IPS-20b (cell line): ENCODE measurements at regions not wholly inside any gene's neighbourhood (a gene's known extent, or its start where the extent isn't known, plus 50 kb on each side); places are given as distances from the start of the nearest gene placed in this dataset.
"Not testable (repeated sequence)": the region's sequence is repeated elsewhere in the genome, so short reads cannot be mapped to it uniquely, and the experiment has no call there.

Source experiments
- H3K27ac ChIP-seq: one replicate; pipeline ENCODE4 v1.5.1; 2013; ENCODE audit warnings: low read length
- H3K27me3 ChIP-seq: 2 replicates; pipeline ENCODE4 v1.6.1; 2013; ENCODE audit warnings: mild to moderate bottlenecking, low read length, inconsistent platforms; ENCODE audit not compliant: insufficient read depth
- H3K36me3 ChIP-seq: 2 replicates; pipeline ENCODE4 v1.6.1; 2013; ENCODE audit warnings: low read depth, mild to moderate bottlenecking, inconsistent platforms, low read length, moderate library complexity; ENCODE audit not compliant: insufficient read depth
- H3K4me1 ChIP-seq: 2 replicates; pipeline ENCODE4 v1.6.1; 2013; ENCODE audit warnings: mild to moderate bottlenecking, control low read depth, inconsistent platforms, low read length, moderate library complexity; ENCODE audit not compliant: insufficient read depth
- H3K4me3 ChIP-seq: 2 replicates; pipeline ENCODE4 v1.5.1; 2013; ENCODE audit warnings: mild to moderate bottlenecking, low read length, inconsistent platforms
- H3K9ac ChIP-seq: 2 replicates; pipeline ENCODE4 v1.6.1; 2013; ENCODE audit warnings: low read depth, mild to moderate bottlenecking, inconsistent platforms, low read length, moderate library complexity
- H3K9me3 ChIP-seq: 2 replicates; pipeline ENCODE4 v1.6.1; 2013; ENCODE audit warnings: mild to moderate bottlenecking, low read depth, low read length, inconsistent platforms; ENCODE audit not compliant: insufficient read depth

GRCh38 chr2:89142959-89143358, 451.5 kb downstream of the RPIA start:
- H3K4me3 ChIP-seq, H3K27ac ChIP-seq, H3K27me3 ChIP-seq, H3K9me3 ChIP-seq, H3K36me3 ChIP-seq, H3K4me1 ChIP-seq, H3K9ac ChIP-seq: not testable (repeated sequence)

DNA sequence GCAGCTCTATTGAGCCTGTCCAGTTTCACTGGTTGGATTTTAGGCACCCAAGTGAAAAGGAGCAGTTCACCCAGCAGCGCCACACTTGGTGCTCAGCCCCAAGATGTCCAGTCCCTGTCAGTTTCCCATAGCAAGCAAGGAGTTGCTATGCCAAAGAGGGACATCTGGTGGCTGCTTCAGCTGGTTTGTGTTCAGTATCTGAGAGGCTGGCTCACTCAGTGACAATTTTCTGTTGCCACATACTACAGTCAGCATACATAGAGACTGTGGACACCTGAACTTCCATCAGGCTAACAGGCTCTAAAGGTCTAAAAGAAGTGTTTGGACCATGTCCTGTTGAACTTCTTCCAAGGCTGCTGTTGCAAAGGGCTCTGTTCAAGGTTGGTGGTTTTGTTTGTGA, 453.9 kb downstream of the RPIA start:
- H3K27me3 ChIP-seq, H3K27ac ChIP-seq, H3K36me3 ChIP-seq, H3K9me3 ChIP-seq, H3K4me1 ChIP-seq, H3K4me3 ChIP-seq, H3K9ac ChIP-seq: not testable (repeated sequence)

DNA sequence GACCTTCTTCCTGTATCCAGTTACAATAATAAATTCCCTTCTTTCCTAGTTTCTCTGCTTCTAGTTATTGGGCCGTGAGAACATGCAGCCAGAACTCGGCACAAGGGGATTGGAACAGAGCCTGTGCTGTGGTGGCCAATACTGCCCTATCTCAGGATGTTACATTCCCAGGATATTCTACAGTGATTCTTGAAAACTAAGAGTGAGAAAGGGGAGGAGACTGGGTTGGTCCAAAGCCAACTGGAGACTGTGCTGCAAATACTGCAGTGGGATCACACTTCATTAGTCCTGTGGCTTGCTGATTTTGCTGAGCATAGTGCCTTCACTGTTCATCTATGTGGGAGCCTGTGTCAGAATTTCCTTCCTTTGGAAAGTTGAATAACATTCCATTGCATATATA, 456.8 kb downstream of the RPIA start:
- H3K27ac ChIP-seq, H3K9ac ChIP-seq, H3K9me3 ChIP-seq, H3K27me3 ChIP-seq, H3K36me3 ChIP-seq, H3K4me1 ChIP-seq, H3K4me3 ChIP-seq: not testable (repeated sequence)

- H3K36me3 ChIP-seq, H3K27ac ChIP-seq, H3K4me3 ChIP-seq, H3K9me3 ChIP-seq, H3K27me3 ChIP-seq, H3K4me1 ChIP-seq, H3K9ac ChIP-seq: not testable (repeated sequence)
These were observed 460.2 kb downstream of the RPIA start for GRCh38 chr2:89151699-89152098.

DNA sequence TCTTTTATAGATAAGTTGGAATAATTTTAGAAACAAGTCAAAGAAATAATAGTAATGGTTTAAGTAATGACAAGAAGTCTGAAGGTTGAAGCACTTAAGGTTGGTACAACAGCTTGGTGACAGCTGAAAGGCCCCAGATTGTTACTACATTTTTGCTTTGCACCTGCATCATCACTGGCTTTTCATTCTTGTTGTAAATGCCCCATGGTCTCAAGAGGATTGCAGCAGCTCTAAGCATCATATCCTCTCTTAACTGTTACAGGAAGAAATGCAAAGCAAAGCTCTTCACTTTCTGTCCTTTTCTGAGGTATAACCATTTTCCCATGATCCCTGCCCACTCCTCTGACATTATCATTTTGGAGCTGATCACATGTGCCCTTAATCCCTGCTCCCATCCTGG, 461.0 kb downstream of the RPIA start:
- H3K9me3 ChIP-seq, H3K9ac ChIP-seq, H3K4me1 ChIP-seq, H3K27ac ChIP-seq, H3K27me3 ChIP-seq, H3K36me3 ChIP-seq, H3K4me3 ChIP-seq: not testable (repeated sequence)

GRCh38 chr2:89153210-89153609, 461.7 kb downstream of the RPIA start:
- H3K36me3 ChIP-seq, H3K4me3 ChIP-seq, H3K9me3 ChIP-seq, H3K4me1 ChIP-seq, H3K9ac ChIP-seq, H3K27me3 ChIP-seq, H3K27ac ChIP-seq: not testable (repeated sequence)

- not testable (repeated sequence) for H3K4me1 ChIP-seq, H3K27ac ChIP-seq, H3K9me3 ChIP-seq, H3K36me3 ChIP-seq, H3K27me3 ChIP-seq, H3K9ac ChIP-seq, H3K4me3 ChIP-seq
These were observed 462.8 kb downstream of the RPIA start for GRCh38 chr2:89154247-89154682.

GRCh38 chr2:89160306-89160705, 468.8 kb downstream of the RPIA start:
- H3K27me3 ChIP-seq, H3K9me3 ChIP-seq: not testable (repeated sequence)

DNA sequence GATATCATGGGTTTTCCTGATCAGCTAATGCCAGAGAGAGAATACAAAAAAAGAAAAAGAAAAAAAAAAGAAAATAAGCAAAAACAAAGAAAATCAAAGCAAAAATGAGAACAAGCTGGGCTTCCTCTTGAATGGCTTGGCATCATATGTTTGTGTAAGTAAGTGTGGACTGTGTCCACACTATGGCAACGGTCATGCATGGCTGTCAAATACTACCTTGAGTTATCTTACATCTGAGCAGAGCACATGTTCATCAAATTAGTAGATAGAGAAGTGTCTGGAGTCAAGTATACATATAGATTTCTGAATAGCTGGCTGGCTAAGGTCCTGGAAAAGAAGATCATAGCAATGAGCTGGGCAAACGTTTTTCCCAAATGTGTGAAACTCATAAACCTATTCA, 470.2 kb downstream of the RPIA start:
- not testable (repeated sequence) for H3K9ac ChIP-seq, H3K9me3 ChIP-seq, H3K27ac ChIP-seq

More at GRCh38 chr2:89160306-89160705, 468.8 kb downstream of the RPIA start:
- not testable (repeated sequence) for H3K36me3 ChIP-seq, H3K4me3 ChIP-seq, H3K4me1 ChIP-seq, H3K27ac ChIP-seq, H3K9ac ChIP-seq

DNA sequence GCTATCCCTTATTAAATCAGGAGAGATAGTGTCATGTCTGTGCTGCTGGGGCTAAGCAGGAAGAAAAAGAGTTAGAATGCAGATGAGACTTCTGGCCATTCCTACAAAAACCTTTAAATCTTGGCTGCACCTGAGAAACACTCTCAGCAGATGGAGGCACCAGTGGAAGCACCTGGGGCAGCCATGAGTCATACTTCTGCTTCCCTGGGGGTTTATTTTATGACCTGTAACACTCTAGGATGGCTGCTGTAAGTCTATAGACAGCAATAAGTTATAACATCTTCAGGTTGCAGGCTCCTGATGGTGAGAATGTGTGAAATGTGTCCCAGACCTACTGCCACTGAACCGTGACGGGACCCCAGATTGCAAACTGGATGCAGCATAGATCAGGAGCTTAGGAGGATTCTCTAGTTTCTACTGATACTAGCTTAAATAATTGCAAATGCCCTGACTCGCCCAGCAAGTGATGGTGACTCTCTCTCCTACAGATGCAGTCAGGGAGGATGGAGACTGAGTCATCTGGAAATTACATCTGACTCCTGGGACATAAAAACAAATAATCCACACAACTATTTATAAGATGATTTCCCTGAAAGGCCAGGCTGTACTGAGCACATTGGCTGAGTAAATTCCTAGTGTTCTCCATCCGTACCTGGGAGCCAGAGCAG, 479.2 kb downstream of the RPIA start:
- H3K4me1 ChIP-seq, H3K27ac ChIP-seq, H3K9ac ChIP-seq, H3K9me3 ChIP-seq, H3K4me3 ChIP-seq, H3K27me3 ChIP-seq, H3K36me3 ChIP-seq: not testable (repeated sequence)

More for the DNA sequence above, 470.2 kb downstream of the RPIA start:
- not testable (repeated sequence) for H3K4me3 ChIP-seq, H3K36me3 ChIP-seq, H3K27me3 ChIP-seq, H3K4me1 ChIP-seq

- H3K9ac ChIP-seq, H3K4me3 ChIP-seq, H3K9me3 ChIP-seq, H3K36me3 ChIP-seq, H3K27me3 ChIP-seq, H3K4me1 ChIP-seq, H3K27ac ChIP-seq: not testable (repeated sequence)
These were observed 479.7 kb downstream of the RPIA start for GRCh38 chr2:89171174-89171519.

- H3K27ac ChIP-seq, H3K36me3 ChIP-seq, H3K4me3 ChIP-seq, H3K9me3 ChIP-seq, H3K27me3 ChIP-seq, H3K9ac ChIP-seq, H3K4me1 ChIP-seq: not testable (repeated sequence)
These were observed 485.5 kb downstream of the RPIA start for GRCh38 chr2:89177004-89177403.

GRCh38 chr2:89182221-89182620, 490.7 kb downstream of the RPIA start:
- H3K36me3 ChIP-seq, H3K27me3 ChIP-seq, H3K4me1 ChIP-seq, H3K4me3 ChIP-seq, H3K9me3 ChIP-seq, H3K27ac ChIP-seq, H3K9ac ChIP-seq: not testable (repeated sequence)
